HEK293 (cell line): ENCODE measurements at regions not wholly inside any gene's neighbourhood (a gene's known extent, or its start where the extent isn't known, plus 50 kb on each side); places are given as distances from the start of the nearest gene placed in this dataset.

Source experiments
- ZNF132 ChIP-seq: fragments of 450-650 bp; formaldehyde crosslinking; IDR thresholded peaks from 2 replicates; pipeline ENCODE4 v1.5.1; 2017; ENCODE audit warnings: missing biosample characterization, missing genetic modification characterization, borderline replicate concordance
- ZNF184 ChIP-seq: fragments of 450-650 bp; IDR thresholded peaks from 2 replicates; pipeline ENCODE4 v1.5.1; 2018; ENCODE audit warnings: missing biosample characterization, mild to moderate bottlenecking, missing genetic modification characterization
- ZNF214 ChIP-seq: fragments of 450-650 bp; formaldehyde crosslinking; IDR thresholded peaks from 2 replicates; pipeline ENCODE4 v1.5.1; 2017; ENCODE audit warnings: missing biosample characterization, mild to moderate bottlenecking, missing genetic modification characterization, borderline replicate concordance
- ZNF501 ChIP-seq: fragments of 450-650 bp; formaldehyde crosslinking; IDR thresholded peaks from 2 replicates; pipeline ENCODE4 v1.5.1; 2016; ENCODE audit warnings: missing biosample characterization, missing genetic modification characterization
- ZNF514 ChIP-seq: fragments of 450-650 bp; formaldehyde crosslinking; IDR thresholded peaks from 2 replicates; pipeline ENCODE4 v1.5.1; 2016; ENCODE audit warnings: missing biosample characterization, missing genetic modification characterization
- ZNF768 ChIP-seq: fragments of 450-650 bp; formaldehyde crosslinking; IDR thresholded peaks from 2 replicates; pipeline ENCODE4 v1.5.1; 2018; ENCODE audit warnings: missing biosample characterization, mild to moderate bottlenecking, missing genetic modification characterization
- ZNF777 ChIP-seq: fragments of 450-650 bp; formaldehyde crosslinking; IDR thresholded peaks from 2 replicates; pipeline ENCODE4 v1.5.1; 2017; ENCODE audit warnings: missing biosample characterization, missing genetic modification characterization, borderline replicate concordance
- TF ChIP-seq, protein P1 (sequence below): fragments of 450-650 bp; formaldehyde crosslinking; IDR thresholded peaks from 2 replicates; pipeline ENCODE4 v1.5.1; 2016; ENCODE audit warnings: missing biosample characterization, missing genetic modification characterization
- TF ChIP-seq, protein P2 (sequence below): fragments of 450-650 bp; formaldehyde crosslinking; IDR thresholded peaks from 2 replicates; pipeline ENCODE4 v1.5.1; 2017; ENCODE audit warnings: missing biosample characterization, mild to moderate bottlenecking, missing genetic modification characterization, moderate library complexity
- TF ChIP-seq, protein P3 (sequence below): fragments of 450-650 bp; formaldehyde crosslinking; IDR thresholded peaks from 2 replicates; pipeline ENCODE4 v1.5.1; 2017; ENCODE audit warnings: missing biosample characterization, missing genetic modification characterization
- TF ChIP-seq, protein P4 (sequence below): fragments of 450-650 bp; IDR thresholded peaks from 2 replicates; pipeline ENCODE4 v1.5.1; 2018; ENCODE audit warnings: missing biosample characterization, missing genetic modification characterization

DNA sequence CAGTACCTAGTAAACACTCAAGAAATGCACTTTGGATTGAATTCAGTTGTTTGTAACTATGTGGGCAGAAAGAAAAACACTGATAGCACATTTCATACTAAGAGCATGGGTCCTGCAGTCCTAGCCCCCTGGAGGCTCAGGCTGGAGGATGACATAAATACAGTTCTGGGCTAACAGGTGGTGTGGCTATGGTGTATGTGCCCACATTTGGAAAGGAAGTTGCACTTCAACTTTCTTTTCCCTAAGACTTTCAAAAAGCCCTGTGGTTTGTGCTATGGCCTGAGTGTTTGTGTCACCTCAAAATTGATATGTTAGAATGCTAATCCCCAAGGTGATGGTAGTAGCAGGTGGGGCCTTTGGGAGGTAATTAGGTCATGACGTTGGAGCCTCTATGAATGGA, 218.2 kb downstream of the CDCA7 start:
- TF ChIP-seq, protein P1, sequence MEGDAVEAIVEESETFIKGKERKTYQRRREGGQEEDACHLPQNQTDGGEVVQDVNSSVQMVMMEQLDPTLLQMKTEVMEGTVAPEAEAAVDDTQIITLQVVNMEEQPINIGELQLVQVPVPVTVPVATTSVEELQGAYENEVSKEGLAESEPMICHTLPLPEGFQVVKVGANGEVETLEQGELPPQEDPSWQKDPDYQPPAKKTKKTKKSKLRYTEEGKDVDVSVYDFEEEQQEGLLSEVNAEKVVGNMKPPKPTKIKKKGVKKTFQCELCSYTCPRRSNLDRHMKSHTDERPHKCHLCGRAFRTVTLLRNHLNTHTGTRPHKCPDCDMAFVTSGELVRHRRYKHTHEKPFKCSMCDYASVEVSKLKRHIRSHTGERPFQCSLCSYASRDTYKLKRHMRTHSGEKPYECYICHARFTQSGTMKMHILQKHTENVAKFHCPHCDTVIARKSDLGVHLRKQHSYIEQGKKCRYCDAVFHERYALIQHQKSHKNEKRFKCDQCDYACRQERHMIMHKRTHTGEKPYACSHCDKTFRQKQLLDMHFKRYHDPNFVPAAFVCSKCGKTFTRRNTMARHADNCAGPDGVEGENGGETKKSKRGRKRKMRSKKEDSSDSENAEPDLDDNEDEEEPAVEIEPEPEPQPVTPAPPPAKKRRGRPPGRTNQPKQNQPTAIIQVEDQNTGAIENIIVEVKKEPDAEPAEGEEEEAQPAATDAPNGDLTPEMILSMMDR (tag by site-specific recombination), result no peak
- TF ChIP-seq ZNF184, result no peak
- TF ChIP-seq ZNF501 (tag by site-specific recombination), result no peak
- TF ChIP-seq, protein P2, sequence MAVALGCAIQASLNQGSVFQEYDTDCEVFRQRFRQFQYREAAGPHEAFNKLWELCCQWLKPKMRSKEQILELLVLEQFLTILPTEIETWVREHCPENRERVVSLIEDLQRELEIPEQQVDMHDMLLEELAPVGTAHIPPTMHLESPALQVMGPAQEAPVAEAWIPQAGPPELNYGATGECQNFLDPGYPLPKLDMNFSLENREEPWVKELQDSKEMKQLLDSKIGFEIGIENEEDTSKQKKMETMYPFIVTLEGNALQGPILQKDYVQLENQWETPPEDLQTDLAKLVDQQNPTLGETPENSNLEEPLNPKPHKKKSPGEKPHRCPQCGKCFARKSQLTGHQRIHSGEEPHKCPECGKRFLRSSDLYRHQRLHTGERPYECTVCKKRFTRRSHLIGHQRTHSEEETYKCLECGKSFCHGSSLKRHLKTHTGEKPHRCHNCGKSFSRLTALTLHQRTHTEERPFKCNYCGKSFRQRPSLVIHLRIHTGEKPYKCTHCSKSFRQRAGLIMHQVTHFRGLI (tag by site-specific recombination), result no peak
- TF ChIP-seq, protein P3, sequence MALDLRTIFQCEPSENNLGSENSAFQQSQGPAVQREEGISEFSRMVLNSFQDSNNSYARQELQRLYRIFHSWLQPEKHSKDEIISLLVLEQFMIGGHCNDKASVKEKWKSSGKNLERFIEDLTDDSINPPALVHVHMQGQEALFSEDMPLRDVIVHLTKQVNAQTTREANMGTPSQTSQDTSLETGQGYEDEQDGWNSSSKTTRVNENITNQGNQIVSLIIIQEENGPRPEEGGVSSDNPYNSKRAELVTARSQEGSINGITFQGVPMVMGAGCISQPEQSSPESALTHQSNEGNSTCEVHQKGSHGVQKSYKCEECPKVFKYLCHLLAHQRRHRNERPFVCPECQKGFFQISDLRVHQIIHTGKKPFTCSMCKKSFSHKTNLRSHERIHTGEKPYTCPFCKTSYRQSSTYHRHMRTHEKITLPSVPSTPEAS (tag by site-specific recombination), result no peak
- no peak for TF ChIP-seq ZNF514 (tag by site-specific recombination)
- TF ChIP-seq, protein P4, sequence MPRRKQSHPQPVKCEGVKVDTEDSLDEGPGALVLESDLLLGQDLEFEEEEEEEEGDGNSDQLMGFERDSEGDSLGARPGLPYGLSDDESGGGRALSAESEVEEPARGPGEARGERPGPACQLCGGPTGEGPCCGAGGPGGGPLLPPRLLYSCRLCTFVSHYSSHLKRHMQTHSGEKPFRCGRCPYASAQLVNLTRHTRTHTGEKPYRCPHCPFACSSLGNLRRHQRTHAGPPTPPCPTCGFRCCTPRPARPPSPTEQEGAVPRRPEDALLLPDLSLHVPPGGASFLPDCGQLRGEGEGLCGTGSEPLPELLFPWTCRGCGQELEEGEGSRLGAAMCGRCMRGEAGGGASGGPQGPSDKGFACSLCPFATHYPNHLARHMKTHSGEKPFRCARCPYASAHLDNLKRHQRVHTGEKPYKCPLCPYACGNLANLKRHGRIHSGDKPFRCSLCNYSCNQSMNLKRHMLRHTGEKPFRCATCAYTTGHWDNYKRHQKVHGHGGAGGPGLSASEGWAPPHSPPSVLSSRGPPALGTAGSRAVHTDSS, result no peak
- TF ChIP-seq ZNF768 (tag by site-specific recombination), result no peak
- TF ChIP-seq ZNF132, result no peak
- TF ChIP-seq ZNF214 (tag by site-specific recombination), result no peak
- no peak for TF ChIP-seq ZNF777
